Prostate gland (tissue), 2 donors: ENCODE measurements at regions not wholly inside any gene's neighbourhood (a gene's known extent, or its start where the extent isn't known, plus 50 kb on each side); places are given as distances from the start of the nearest gene placed in this dataset.

Source experiments
- CTCF ChIP-seq, 4 experiments: fragments of 200-600 bp in 2 of 4; fragments of 450-650 bp in 2 of 4; sonication (generic) in 2 of 4; IDR thresholded peaks; 1 replicate in 3 of 4; 2 replicates in 1 of 4; pipeline ENCODE4 v1.5.1; 2016 to 2019; ENCODE audit warnings: antibody characterized with exemption in 4 of 4, mild to moderate bottlenecking in 2 of 4, moderate library complexity in 2 of 4
- POLR2A ChIP-seq: fragments of 450-650 bp; IDR thresholded peaks from one replicate; pipeline ENCODE4 v1.6.1; 2016; ENCODE audit warnings: antibody characterized with exemption, mild to moderate bottlenecking
- POLR2AphosphoS5 ChIP-seq: sonication (generic); formaldehyde crosslinking; IDR thresholded peaks from one replicate; pipeline ENCODE4 v1.6.1; 2017; ENCODE audit warnings: antibody characterized with exemption

GRCh38 chr3:181288145-181288544 lies 298.6 kb upstream of the DNAJC19 start:
- no peak for TF ChIP-seq CTCF (IDR thresholded peaks at IDR 0.05)
- no peak for TF ChIP-seq POLR2A
- no peak for TF ChIP-seq POLR2AphosphoS5
